Caki2 (cell line): ENCODE measurements at regions not wholly inside any gene's neighbourhood (a gene's known extent, or its start where the extent isn't known, plus 50 kb on each side); places are given as distances from the start of the nearest gene placed in this dataset.

Source experiments
- DNase-seq: peaks from one replicate; pipeline ENCODE4 v3.0.0-alpha.2; 2015; ENCODE audit warnings: low read depth
- in situ Hi-C: cut with HindIII; loops from 2 replicates; pipeline ENCODE4 v1.10.0; 2016; ENCODE audit warnings: low sequenced_read_pairs, low pct_unique_long_range_greater_than_20kb, mixed read lengths

- in situ Hi-C loops, result no loop called here
- peak; percentile 69 for DNase-seq
Observed at GRCh38 chr9:12640866-12641636, 52.1 kb upstream of the TYRP1 start.
